ENCODE measurements at regions not wholly inside any gene's neighbourhood (a gene's known extent, or its start where the extent isn't known, plus 50 kb on each side); places are given as distances from the start of the nearest gene placed in this dataset.

- H3K36me3 ChIP-seq (ENCODE audit: control insufficient read depth, insufficient read depth, low read length), result no peaks in the 10 kb centered on the region
- peaks cover 7% of the 10 kb centered on the region for H3K36me3 Mint-ChIP-seq (ENCODE audit: low read depth)
- WGBS, 2 experiments (ENCODE audit: insufficient coverage in 1 of 2, insufficient read length in 1 of 2), result 96 to 97% methylated on average over 13 to 26 of the region's 26 CpGs
- peaks cover 8% of the 10 kb centered on the region for H3K9me3 ChIP-seq (ENCODE audit: control insufficient read depth, low read length)
- H3K27ac ChIP-seq (ENCODE audit: low read depth, low read length), result no peak overlapping the region
- H3K4me1 Mint-ChIP-seq, result peaks cover 29% of the 10 kb centered on the region
- no peak overlapping the region for H3K4me3 ChIP-seq (ENCODE audit: low read length)
- H3K4me1 ChIP-seq (ENCODE audit: control insufficient read depth, insufficient read depth, low read length), result peaks cover 17% of the 10 kb centered on the region
- DNase-seq, result no peak
- no peak for TF ChIP-seq CTCF (conservative IDR thresholded peaks at IDR 0.05)
- H3K9ac ChIP-seq (ENCODE audit: extremely low read depth, low read length, poor library complexity, severe bottlenecking), result no peak overlapping the region
- peaks cover 6% of the 10 kb centered on the region for H3K9me3 Mint-ChIP-seq
- no peak overlapping the region for H3K4me3 Mint-ChIP-seq
- H3K27me3 ChIP-seq (ENCODE audit: control insufficient read depth, insufficient read depth, low read length, poor library complexity, severe bottlenecking), result no peaks in the 10 kb centered on the region
- no peak overlapping the region for H3K27ac Mint-ChIP-seq
- peaks cover 2% of the 10 kb centered on the region for H3K27me3 Mint-ChIP-seq (ENCODE audit: insufficient read depth)
These were observed 266.8 kb upstream of the CBLB start for GRCh38 chr3:106135451-106136160.

- Histone ChIP-seq H3K27ac (ENCODE audit: low read depth, low read length) (no peak overlapping the region), H3K9ac (ENCODE audit: extremely low read depth, low read length, poor library complexity, severe bottlenecking) (no peak overlapping the region), H3K27me3 (ENCODE audit: control insufficient read depth, insufficient read depth, low read length, poor library complexity, severe bottlenecking) (no peaks in the 10 kb centered on the region), H3K36me3 (ENCODE audit: control insufficient read depth, insufficient read depth, low read length) (no peaks in the 10 kb centered on the region), H3K4me3 (ENCODE audit: low read length) (no peak overlapping the region), H3K4me1 (ENCODE audit: control insufficient read depth, insufficient read depth, low read length) (no peaks in the 10 kb centered on the region), H3K9me3 (ENCODE audit: control insufficient read depth, low read length) (peaks cover 20% of the 10 kb centered on the region)
- Mint-ChIP-seq H3K27ac (no peak overlapping the region), H3K4me1 (peaks cover 15% of the 10 kb centered on the region), H3K9me3 (peaks cover 8% of the 10 kb centered on the region), H3K4me3 (no peak overlapping the region), H3K36me3 (ENCODE audit: low read depth) (peaks cover 9% of the 10 kb centered on the region), H3K27me3 (ENCODE audit: insufficient read depth) (peaks cover 5% of the 10 kb centered on the region)
- DNase-seq, result no peak
- no peak for TF ChIP-seq CTCF (conservative IDR thresholded peaks at IDR 0.05)
- 64 to 83% methylated on average over 1 of the region's 1 CpG for WGBS, 2 experiments (ENCODE audit: insufficient coverage in 1 of 2, insufficient read length in 1 of 2)
These were observed 271.0 kb upstream of the CBLB start for GRCh38 chr3:106139826-106140225.

GRCh38 chr3:106140431-106140830, 271.6 kb upstream of the CBLB start:
- H3K4me3 ChIP-seq (ENCODE audit: low read length), result no peak overlapping the region
- peaks cover 3% of the 10 kb centered on the region for H3K27me3 Mint-ChIP-seq (ENCODE audit: insufficient read depth)
- peaks cover 15% of the 10 kb centered on the region for H3K4me1 Mint-ChIP-seq
- H3K36me3 Mint-ChIP-seq (ENCODE audit: low read depth), result peaks cover 11% of the 10 kb centered on the region
- no peaks in the 10 kb centered on the region for H3K36me3 ChIP-seq (ENCODE audit: control insufficient read depth, insufficient read depth, low read length)
- no peak overlapping the region for H3K4me3 Mint-ChIP-seq
- TF ChIP-seq CTCF (conservative IDR thresholded peaks at IDR 0.05), result no peak
- H3K9me3 Mint-ChIP-seq, result peaks cover 12% of the 10 kb centered on the region
- H3K27ac ChIP-seq (ENCODE audit: low read depth, low read length), result no peak overlapping the region
- no peaks in the 10 kb centered on the region for H3K4me1 ChIP-seq (ENCODE audit: control insufficient read depth, insufficient read depth, low read length)
- no peak for DNase-seq
- no peak overlapping the region for H3K27ac Mint-ChIP-seq
- H3K9ac ChIP-seq (ENCODE audit: extremely low read depth, low read length, poor library complexity, severe bottlenecking), result no peak overlapping the region
- H3K9me3 ChIP-seq (ENCODE audit: control insufficient read depth, low read length), result peaks cover 24% of the 10 kb centered on the region
- no peaks in the 10 kb centered on the region for H3K27me3 ChIP-seq (ENCODE audit: control insufficient read depth, insufficient read depth, low read length, poor library complexity, severe bottlenecking)

Measured in endodermal cell (in vitro differentiated cells).